ENCODE measurements at regions not wholly inside any gene's neighbourhood (a gene's known extent, or its start where the extent isn't known, plus 50 kb on each side); places are given as distances from the start of the nearest gene placed in this dataset.

DNA sequence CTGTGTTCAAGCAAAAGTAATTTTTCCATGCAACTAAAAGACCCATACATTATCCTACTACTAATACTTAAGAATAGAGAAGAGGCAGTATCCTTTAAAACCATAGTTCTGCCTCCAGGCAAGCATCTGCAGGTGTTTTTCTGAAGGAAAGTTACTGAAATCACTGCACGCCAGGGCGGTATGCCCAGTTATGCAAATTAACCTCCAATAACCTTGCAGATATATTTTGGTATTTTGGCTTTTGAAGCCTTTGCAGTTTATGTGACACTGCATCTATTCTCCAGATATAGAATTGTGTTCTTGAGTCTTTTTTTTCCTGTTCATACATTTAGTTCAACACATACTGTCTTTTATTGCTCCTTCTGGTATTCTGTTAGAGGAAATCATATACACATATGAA, 346.2 kb upstream of the PDGFD start:
- TF ChIP-seq EP300 (IDR thresholded peaks at IDR 0.05; ENCODE audit: borderline replicate concordance) (no peak), EGR1 (IDR thresholded peaks at IDR 0.05) (no peak), TAF1 (IDR thresholded peaks at IDR 0.05; ENCODE audit: low read depth) (no peak), FOXM1 (IDR thresholded peaks at IDR 0.05; ENCODE audit: borderline replicate concordance, low read depth) (no peak), CREB1 (IDR thresholded peaks at IDR 0.05; ENCODE audit: low read depth) (no peak), TEAD4 (IDR thresholded peaks at IDR 0.05) (no peak), RAD21 (IDR thresholded peaks at IDR 0.05; ENCODE audit: low read depth) (no peak), ZBTB7A (IDR thresholded peaks at IDR 0.05; ENCODE audit: low read depth) (no peak), YY1 (IDR thresholded peaks at IDR 0.05; ENCODE audit: low read depth) (no peak), TCF12 (IDR thresholded peaks at IDR 0.05; ENCODE audit: low read depth) (no peak), CEBPB (IDR thresholded peaks at IDR 0.05) (no peak)
- TF ChIP-seq, protein P1, sequence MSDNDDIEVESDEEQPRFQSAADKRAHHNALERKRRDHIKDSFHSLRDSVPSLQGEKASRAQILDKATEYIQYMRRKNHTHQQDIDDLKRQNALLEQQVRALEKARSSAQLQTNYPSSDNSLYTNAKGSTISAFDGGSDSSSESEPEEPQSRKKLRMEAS (IDR thresholded peaks at IDR 0.05), result no peak
- TF ChIP-seq, protein P2, sequence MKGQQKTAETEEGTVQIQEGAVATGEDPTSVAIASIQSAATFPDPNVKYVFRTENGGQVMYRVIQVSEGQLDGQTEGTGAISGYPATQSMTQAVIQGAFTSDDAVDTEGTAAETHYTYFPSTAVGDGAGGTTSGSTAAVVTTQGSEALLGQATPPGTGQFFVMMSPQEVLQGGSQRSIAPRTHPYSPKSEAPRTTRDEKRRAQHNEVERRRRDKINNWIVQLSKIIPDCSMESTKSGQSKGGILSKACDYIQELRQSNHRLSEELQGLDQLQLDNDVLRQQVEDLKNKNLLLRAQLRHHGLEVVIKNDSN (IDR thresholded peaks at IDR 0.05), result no peak

- no peak for TF ChIP-seq FOXM1 (IDR thresholded peaks at IDR 0.05; ENCODE audit: borderline replicate concordance, low read depth)
- TF ChIP-seq EGR1 (IDR thresholded peaks at IDR 0.05), result no peak
- TF ChIP-seq, protein P1 (IDR thresholded peaks at IDR 0.05), result no peak
- TF ChIP-seq RAD21 (IDR thresholded peaks at IDR 0.05; ENCODE audit: low read depth), result no peak
- TF ChIP-seq TCF12 (IDR thresholded peaks at IDR 0.05; ENCODE audit: low read depth), result no peak
- no peak for TF ChIP-seq TEAD4 (IDR thresholded peaks at IDR 0.05)
- no peak for TF ChIP-seq CEBPB (IDR thresholded peaks at IDR 0.05)
- TF ChIP-seq, protein P2 (IDR thresholded peaks at IDR 0.05), result no peak
- TF ChIP-seq CREB1 (IDR thresholded peaks at IDR 0.05; ENCODE audit: low read depth), result no peak
- no peak for TF ChIP-seq TAF1 (IDR thresholded peaks at IDR 0.05; ENCODE audit: low read depth)
- TF ChIP-seq, protein P3, sequence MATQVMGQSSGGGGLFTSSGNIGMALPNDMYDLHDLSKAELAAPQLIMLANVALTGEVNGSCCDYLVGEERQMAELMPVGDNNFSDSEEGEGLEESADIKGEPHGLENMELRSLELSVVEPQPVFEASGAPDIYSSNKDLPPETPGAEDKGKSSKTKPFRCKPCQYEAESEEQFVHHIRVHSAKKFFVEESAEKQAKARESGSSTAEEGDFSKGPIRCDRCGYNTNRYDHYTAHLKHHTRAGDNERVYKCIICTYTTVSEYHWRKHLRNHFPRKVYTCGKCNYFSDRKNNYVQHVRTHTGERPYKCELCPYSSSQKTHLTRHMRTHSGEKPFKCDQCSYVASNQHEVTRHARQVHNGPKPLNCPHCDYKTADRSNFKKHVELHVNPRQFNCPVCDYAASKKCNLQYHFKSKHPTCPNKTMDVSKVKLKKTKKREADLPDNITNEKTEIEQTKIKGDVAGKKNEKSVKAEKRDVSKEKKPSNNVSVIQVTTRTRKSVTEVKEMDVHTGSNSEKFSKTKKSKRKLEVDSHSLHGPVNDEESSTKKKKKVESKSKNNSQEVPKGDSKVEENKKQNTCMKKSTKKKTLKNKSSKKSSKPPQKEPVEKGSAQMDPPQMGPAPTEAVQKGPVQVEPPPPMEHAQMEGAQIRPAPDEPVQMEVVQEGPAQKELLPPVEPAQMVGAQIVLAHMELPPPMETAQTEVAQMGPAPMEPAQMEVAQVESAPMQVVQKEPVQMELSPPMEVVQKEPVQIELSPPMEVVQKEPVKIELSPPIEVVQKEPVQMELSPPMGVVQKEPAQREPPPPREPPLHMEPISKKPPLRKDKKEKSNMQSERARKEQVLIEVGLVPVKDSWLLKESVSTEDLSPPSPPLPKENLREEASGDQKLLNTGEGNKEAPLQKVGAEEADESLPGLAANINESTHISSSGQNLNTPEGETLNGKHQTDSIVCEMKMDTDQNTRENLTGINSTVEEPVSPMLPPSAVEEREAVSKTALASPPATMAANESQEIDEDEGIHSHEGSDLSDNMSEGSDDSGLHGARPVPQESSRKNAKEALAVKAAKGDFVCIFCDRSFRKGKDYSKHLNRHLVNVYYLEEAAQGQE (IDR thresholded peaks at IDR 0.05; ENCODE audit: low read depth), result no peak
- TF ChIP-seq NFIC (IDR thresholded peaks at IDR 0.05), result no peak
- no peak for TF ChIP-seq ZBTB7A (IDR thresholded peaks at IDR 0.05; ENCODE audit: low read depth)
- no peak for TF ChIP-seq EP300 (IDR thresholded peaks at IDR 0.05; ENCODE audit: borderline replicate concordance)
- TF ChIP-seq YY1 (IDR thresholded peaks at IDR 0.05; ENCODE audit: low read depth), result no peak
Observed at GRCh38 chr11:104490182-104490581, 326.2 kb upstream of the PDGFD start.

DNA sequence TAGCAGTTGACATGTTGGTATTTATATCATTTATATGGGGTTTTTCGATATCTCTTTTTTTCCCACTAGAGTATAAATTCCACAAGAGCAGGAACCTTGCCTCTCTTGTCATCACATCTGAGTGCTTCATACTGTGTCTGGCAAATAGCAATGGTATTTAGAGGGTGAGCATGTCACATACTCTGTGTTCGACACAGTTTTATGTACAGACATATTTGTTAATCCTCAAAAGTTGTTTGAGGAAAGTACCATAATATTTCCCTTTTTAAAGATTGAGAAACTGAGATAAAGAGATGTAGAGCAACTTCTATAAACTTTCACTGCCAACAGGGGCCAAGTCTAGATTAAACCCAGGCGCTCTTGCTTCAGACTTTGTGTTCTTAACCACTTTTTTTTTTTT, 324.6 kb upstream of the PDGFD start:
- TF ChIP-seq, protein P3 (IDR thresholded peaks at IDR 0.05; ENCODE audit: low read depth), result no peak
- TF ChIP-seq CEBPB (IDR thresholded peaks at IDR 0.05) (no peak), TAF1 (IDR thresholded peaks at IDR 0.05; ENCODE audit: low read depth) (no peak), CREB1 (IDR thresholded peaks at IDR 0.05; ENCODE audit: low read depth) (no peak), EP300 (IDR thresholded peaks at IDR 0.05; ENCODE audit: borderline replicate concordance) (no peak), FOXM1 (IDR thresholded peaks at IDR 0.05; ENCODE audit: borderline replicate concordance, low read depth) (no peak)
- TF ChIP-seq, protein P2 (IDR thresholded peaks at IDR 0.05), result no peak
- TF ChIP-seq, protein P1 (IDR thresholded peaks at IDR 0.05), result no peak

DNA sequence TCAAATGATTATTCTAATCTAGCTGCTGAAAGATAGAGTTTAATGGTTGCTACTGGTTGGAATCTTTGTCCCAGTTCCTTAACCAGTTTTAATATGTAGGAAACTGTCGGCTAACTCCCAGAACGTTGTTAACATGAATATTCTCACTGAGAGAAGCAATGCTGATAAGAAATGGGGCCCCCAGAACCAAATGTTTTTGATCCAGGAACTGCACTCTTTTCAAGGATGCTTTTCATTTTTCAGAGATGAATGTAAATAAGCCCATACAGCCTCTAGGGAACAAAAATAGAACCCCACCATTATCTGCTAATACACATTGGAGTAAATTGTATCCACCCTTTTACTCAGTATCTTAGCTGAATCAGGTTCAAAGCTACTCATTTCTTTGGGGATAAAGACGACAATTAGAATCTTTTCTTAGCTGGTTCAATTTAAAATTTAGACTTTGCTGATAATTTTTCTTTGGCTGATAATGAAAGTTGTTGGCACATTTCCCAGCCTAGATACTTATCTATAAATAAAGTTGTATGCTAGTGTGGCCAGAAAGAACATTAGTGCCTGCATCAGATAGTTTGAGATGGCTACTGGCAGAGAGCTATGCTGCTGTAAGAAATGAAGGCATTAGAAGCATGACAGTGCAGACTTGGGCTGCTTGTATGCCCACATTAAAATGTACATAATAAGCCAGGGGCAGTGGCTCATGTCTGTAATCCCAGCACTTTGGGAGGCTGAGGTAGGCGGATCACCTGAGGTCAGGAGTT, 323.3 kb upstream of the PDGFD start:
- TF ChIP-seq TAF1 (IDR thresholded peaks at IDR 0.05; ENCODE audit: low read depth), result no peak
- no peak for TF ChIP-seq EGR1 (IDR thresholded peaks at IDR 0.05)
- TF ChIP-seq, protein P3 (IDR thresholded peaks at IDR 0.05; ENCODE audit: low read depth), result no peak
- no peak for TF ChIP-seq CREB1 (IDR thresholded peaks at IDR 0.05; ENCODE audit: low read depth)
- TF ChIP-seq TEAD4 (IDR thresholded peaks at IDR 0.05), result no peak
- TF ChIP-seq CEBPB (IDR thresholded peaks at IDR 0.05), result no peak
- TF ChIP-seq RAD21 (IDR thresholded peaks at IDR 0.05; ENCODE audit: low read depth), result no peak
- TF ChIP-seq TCF12 (IDR thresholded peaks at IDR 0.05; ENCODE audit: low read depth), result no peak
- TF ChIP-seq YY1 (IDR thresholded peaks at IDR 0.05; ENCODE audit: low read depth), result no peak
- TF ChIP-seq ZBTB7A (IDR thresholded peaks at IDR 0.05; ENCODE audit: low read depth), result no peak
- no peak for TF ChIP-seq NFIC (IDR thresholded peaks at IDR 0.05)
- TF ChIP-seq, protein P1 (IDR thresholded peaks at IDR 0.05), result no peak
- TF ChIP-seq, protein P2 (IDR thresholded peaks at IDR 0.05), result no peak
- TF ChIP-seq FOXM1 (IDR thresholded peaks at IDR 0.05; ENCODE audit: borderline replicate concordance, low read depth), result no peak
- no peak for TF ChIP-seq EP300 (IDR thresholded peaks at IDR 0.05; ENCODE audit: borderline replicate concordance)
